ENCODE measurements at regions not wholly inside any gene's neighbourhood (a gene's known extent, or its start where the extent isn't known, plus 50 kb on each side); places are given as distances from the start of the nearest gene placed in this dataset.

DNA sequence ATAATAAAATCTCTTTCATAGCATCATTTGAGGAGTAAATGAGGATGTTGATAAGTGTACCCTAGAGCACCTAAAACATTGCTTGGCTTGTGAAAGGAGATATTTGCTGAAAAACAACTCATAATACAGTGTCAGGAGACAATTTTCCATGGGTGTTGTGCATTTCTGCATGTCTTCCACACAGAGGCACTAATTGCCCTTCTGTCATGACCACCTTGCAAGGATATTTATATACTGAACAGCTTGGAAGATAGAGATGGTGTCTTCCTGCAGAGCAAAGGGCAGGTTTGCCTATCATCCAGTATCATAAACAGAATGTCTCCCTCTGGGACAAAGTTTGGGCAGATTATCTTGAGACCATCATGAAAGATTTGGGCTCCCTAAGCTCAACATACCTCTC lies 495.2 kb upstream of the LRRN3 start:
- no peaks in the 10 kb centered on the region for H3K36me3 Mint-ChIP-seq (ENCODE audit: low read depth)
- no peaks in the 10 kb centered on the region for H3K4me1 Mint-ChIP-seq
- H3K4me3 Mint-ChIP-seq: no peak overlapping the region
- ATAC-seq (ENCODE audit: low read depth) (no peak), DNase-seq (no peak)
- no peak for TF ChIP-seq CTCF (IDR thresholded peaks at IDR 0.05)
- ChIA-PET POLR2A (no interaction called here), CTCF (no interaction called here)
- no peak overlapping the region for H3K27ac Mint-ChIP-seq
- no peaks in the 10 kb centered on the region for H3K27me3 Mint-ChIP-seq
- no peaks in the 10 kb centered on the region for H3K9me3 Mint-ChIP-seq
- intact Hi-C loops (cut with micrococcal nuclease): no loop called here

- H3K9me3 Mint-ChIP-seq: no peaks in the 10 kb centered on the region
- no peaks in the 10 kb centered on the region for H3K36me3 Mint-ChIP-seq (ENCODE audit: low read depth)
- ChIA-PET POLR2A (no interaction called here), CTCF (no interaction called here)
- H3K27ac Mint-ChIP-seq: no peak overlapping the region
- no peaks in the 10 kb centered on the region for H3K27me3 Mint-ChIP-seq
- no peak overlapping the region for H3K4me3 Mint-ChIP-seq
- intact Hi-C loops (cut with micrococcal nuclease): no loop called here
- ATAC-seq (ENCODE audit: low read depth): no peak
- TF ChIP-seq CTCF (IDR thresholded peaks at IDR 0.05): no peak
- no peak for DNase-seq
- H3K4me1 Mint-ChIP-seq: no peaks in the 10 kb centered on the region
These were observed 490.0 kb upstream of the LRRN3 start for GRCh38 chr7:110600956-110601355.

GRCh38 chr7:110601710-110602109 lies 489.2 kb upstream of the LRRN3 start:
- H3K4me1 Mint-ChIP-seq: no peaks in the 10 kb centered on the region

DNA sequence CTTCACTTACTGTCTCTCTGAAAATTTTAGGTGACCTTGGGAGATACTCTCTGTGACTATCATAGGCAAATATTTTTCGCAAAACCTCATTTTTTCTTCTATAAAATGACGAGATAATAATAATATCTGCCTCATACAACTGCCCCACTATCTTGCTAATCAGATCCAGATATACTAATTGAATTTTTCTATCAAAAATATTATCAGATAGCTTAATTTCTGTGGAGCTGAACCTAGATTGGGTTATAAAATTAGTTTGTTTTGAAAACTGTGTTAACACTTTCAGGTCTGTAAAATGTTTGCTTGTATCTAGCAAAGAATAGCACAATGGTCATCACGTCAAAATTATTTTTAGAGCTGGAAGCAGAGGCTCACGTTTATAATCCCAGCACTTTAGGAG lies 486.7 kb upstream of the LRRN3 start:
- Mint-ChIP-seq H3K4me3 (no peak overlapping the region), H3K27ac (no peak overlapping the region), H3K27me3 (no peaks in the 10 kb centered on the region), H3K9me3 (peaks cover 2% of the 10 kb centered on the region), H3K4me1 (no peaks in the 10 kb centered on the region), H3K36me3 (ENCODE audit: low read depth) (no peaks in the 10 kb centered on the region)
- ATAC-seq (ENCODE audit: low read depth) (no peak), DNase-seq (no peak)
- POLR2A ChIA-PET: no interaction called here
- intact Hi-C loops (cut with micrococcal nuclease): no loop called here
- CTCF ChIA-PET: no interaction called here
- TF ChIP-seq CTCF (IDR thresholded peaks at IDR 0.05): no peak

More at GRCh38 chr7:110601710-110602109, 489.2 kb upstream of the LRRN3 start:
- no peak for TF ChIP-seq CTCF (IDR thresholded peaks at IDR 0.05)
- no peaks in the 10 kb centered on the region for H3K36me3 Mint-ChIP-seq (ENCODE audit: low read depth)
- no peak overlapping the region for H3K27ac Mint-ChIP-seq
- intact Hi-C loops (cut with micrococcal nuclease): no loop called here
- ATAC-seq (ENCODE audit: low read depth): no peak
- H3K9me3 Mint-ChIP-seq: no peaks in the 10 kb centered on the region
- no peak overlapping the region for H3K4me3 Mint-ChIP-seq
- no peaks in the 10 kb centered on the region for H3K27me3 Mint-ChIP-seq
- DNase-seq: no peak
- ChIA-PET POLR2A (no interaction called here), CTCF (no interaction called here)

- H3K27me3 Mint-ChIP-seq: no peaks in the 10 kb centered on the region
- intact Hi-C loops (cut with micrococcal nuclease): no loop called here
- TF ChIP-seq CTCF (IDR thresholded peaks at IDR 0.05): no peak
- no peaks in the 10 kb centered on the region for H3K36me3 Mint-ChIP-seq (ENCODE audit: low read depth)
- H3K27ac Mint-ChIP-seq: no peak overlapping the region
- ChIA-PET CTCF (no interaction called here), POLR2A (no interaction called here)
- no peaks in the 10 kb centered on the region for H3K4me1 Mint-ChIP-seq
- H3K4me3 Mint-ChIP-seq: no peak overlapping the region
- DNase-seq: no peak
- peaks cover 2% of the 10 kb centered on the region for H3K9me3 Mint-ChIP-seq
- no peak for ATAC-seq (ENCODE audit: low read depth)
These were observed 486.0 kb upstream of the LRRN3 start for GRCh38 chr7:110604885-110605284.
